GM19438 (cell line): ENCODE measurements at regions not wholly inside any gene's neighbourhood (a gene's known extent, or its start where the extent isn't known, plus 50 kb on each side); places are given as distances from the start of the nearest gene placed in this dataset.

Experiments
- ATAC-seq: cut with Tn5 transposase; IDR thresholded peaks from one replicate; pipeline ENCODE4 v1.9.1; 2021; ENCODE audit warnings: low read depth; ENCODE audit not compliant: unreplicated experiment

GRCh38 chr9:80448996-80449395 lies 877.2 kb downstream of the TLE4 start:
- no peak for ATAC-seq

GRCh38 chr9:80447876-80448275 lies 876.1 kb downstream of the TLE4 start:
- no peak for ATAC-seq

- no peak for ATAC-seq
Measured at GRCh38 chr9:80440724-80441123, 869.0 kb downstream of the TLE4 start.

- no peak for ATAC-seq
Measured at GRCh38 chr9:80437825-80438224, 866.1 kb downstream of the TLE4 start.

GRCh38 chr9:80437091-80437640 lies 865.4 kb downstream of the TLE4 start:
- ATAC-seq, result no peak

GRCh38 chr9:80435591-80435990 lies 863.8 kb downstream of the TLE4 start:
- ATAC-seq, result no peak

GRCh38 chr9:80426992-80427391 lies 855.2 kb downstream of the TLE4 start:
- ATAC-seq, result no peak

GRCh38 chr9:80417211-80417773 lies 845.5 kb downstream of the TLE4 start:
- ATAC-seq, result no peak

GRCh38 chr9:80410106-80410505 lies 838.3 kb downstream of the TLE4 start:
- no peak for ATAC-seq

GRCh38 chr9:80407220-80407619 lies 835.5 kb downstream of the TLE4 start:
- ATAC-seq, result no peak

- no peak for ATAC-seq
Measured at GRCh38 chr9:80401243-80401642, 829.5 kb downstream of the TLE4 start.

GRCh38 chr9:80400624-80401230 lies 829.0 kb downstream of the TLE4 start:
- no peak for ATAC-seq

- no peak for ATAC-seq
Measured at GRCh38 chr9:80399606-80400005, 827.8 kb downstream of the TLE4 start.

GRCh38 chr9:80387828-80388227 lies 816.1 kb downstream of the TLE4 start:
- ATAC-seq, result no peak

- no peak for ATAC-seq
Measured at GRCh38 chr9:80385246-80385645, 813.5 kb downstream of the TLE4 start.

GRCh38 chr9:80383331-80383730 lies 811.6 kb downstream of the TLE4 start:
- ATAC-seq, result no peak

GRCh38 chr9:80382211-80382891 lies 810.6 kb downstream of the TLE4 start:
- no peak for ATAC-seq

GRCh38 chr9:80380301-80380700 lies 808.5 kb downstream of the TLE4 start:
- no peak for ATAC-seq

GRCh38 chr9:80378669-80379293 lies 807.0 kb downstream of the TLE4 start:
- no peak for ATAC-seq

- no peak for ATAC-seq
Measured at GRCh38 chr9:80376180-80376579, 804.4 kb downstream of the TLE4 start.

- ATAC-seq, result no peak
Measured at GRCh38 chr9:80375477-80375876, 803.7 kb downstream of the TLE4 start.
